Endothelial cell (in vitro differentiated cells): ENCODE measurements at regions not wholly inside any gene's neighbourhood (a gene's known extent, or its start where the extent isn't known, plus 50 kb on each side); places are given as distances from the start of the nearest gene placed in this dataset.

Experiments used
- DNase-seq: peaks from one replicate; pipeline ENCODE4 v3.0.0; 2021; ENCODE audit warnings: low spot score
- H3K27ac Mint-ChIP-seq: one replicate; pipeline ENCODE4 v1.8.0; 2021; ENCODE audit warnings: mixed read lengths, inconsistent platforms; ENCODE audit not compliant: unreplicated experiment
- H3K27me3 Mint-ChIP-seq: one replicate; pipeline ENCODE4 v1.8.0; 2021; ENCODE audit warnings: mild to moderate bottlenecking, moderate library complexity, mixed read lengths, inconsistent platforms; ENCODE audit not compliant: unreplicated experiment
- H3K36me3 Mint-ChIP-seq: one replicate; pipeline ENCODE4 v1.8.0; 2021; ENCODE audit warnings: mild to moderate bottlenecking, low read depth, mixed read lengths, inconsistent platforms; ENCODE audit not compliant: unreplicated experiment
- H3K4me1 Mint-ChIP-seq: one replicate; pipeline ENCODE4 v1.8.0; 2021; ENCODE audit warnings: mild to moderate bottlenecking, mixed read lengths, inconsistent platforms; ENCODE audit not compliant: unreplicated experiment
- H3K4me3 Mint-ChIP-seq: one replicate; pipeline ENCODE4 v1.8.0; 2021; ENCODE audit warnings: mild to moderate bottlenecking, mixed read lengths, inconsistent platforms; ENCODE audit not compliant: unreplicated experiment
- H3K9me3 Mint-ChIP-seq: one replicate; pipeline ENCODE4 v1.8.0; 2021; ENCODE audit warnings: mixed read lengths, inconsistent platforms; ENCODE audit not compliant: unreplicated experiment
- CTCF ChIP-seq: fragments of 200-600 bp; sonication (generic); IDR thresholded peaks from one replicate; pipeline ENCODE4 v1.5.0; 2021; ENCODE audit warnings: antibody characterized with exemption; ENCODE audit not compliant: unreplicated experiment

GRCh38 chr18:39773646-39774045 is 2181.4 kb upstream of the PIK3C3 start:
- no peak for DNase-seq
- no peak for TF ChIP-seq CTCF
- Mint-ChIP-seq H3K27ac (no peak overlapping the region), H3K27me3 (no peaks in the 10 kb centered on the region), H3K4me3 (no peak overlapping the region), H3K4me1 (no peaks in the 10 kb centered on the region), H3K9me3 (no peaks in the 10 kb centered on the region), H3K36me3 (no peaks in the 10 kb centered on the region)

DNA sequence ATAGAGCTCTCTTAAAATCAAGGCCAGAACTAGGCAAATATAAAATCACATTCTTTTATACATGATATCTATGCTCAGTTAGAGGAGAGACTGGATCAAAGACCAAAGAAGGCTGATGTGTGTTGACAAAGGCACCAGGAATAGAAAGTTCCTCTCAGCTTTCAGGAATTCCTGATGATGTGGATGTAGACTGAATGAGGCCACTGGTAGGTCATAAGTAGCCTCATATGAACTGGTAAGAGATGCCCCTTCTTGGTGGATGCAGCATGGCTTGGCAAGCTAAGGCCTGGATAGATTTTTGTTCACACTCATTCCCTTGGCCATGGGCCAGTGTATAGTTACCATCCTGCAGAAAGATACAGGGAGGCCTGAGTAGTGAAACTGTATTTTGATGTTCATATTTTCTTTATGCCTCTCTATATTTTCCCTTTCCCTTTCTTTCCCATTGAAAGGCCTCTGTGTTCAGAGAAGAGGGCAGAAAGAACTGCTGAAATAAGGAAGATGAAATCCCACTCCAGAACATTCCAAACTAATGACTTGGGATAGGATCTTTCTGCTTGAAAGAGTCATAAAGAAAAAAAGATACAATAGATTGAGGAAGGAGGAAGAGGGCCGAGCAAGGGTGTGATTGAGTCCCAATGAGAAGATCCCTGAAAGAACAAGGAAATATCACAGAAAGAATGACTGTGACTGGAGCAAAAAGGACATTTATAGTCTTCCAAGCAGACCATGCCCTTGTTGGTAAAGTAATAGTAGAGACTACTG is 2182.7 kb upstream of the PIK3C3 start:
- H3K4me3 Mint-ChIP-seq, result no peak overlapping the region
- no peaks in the 10 kb centered on the region for H3K9me3 Mint-ChIP-seq
- no peak for DNase-seq
- no peak overlapping the region for H3K27ac Mint-ChIP-seq
- no peaks in the 10 kb centered on the region for H3K36me3 Mint-ChIP-seq
- no peaks in the 10 kb centered on the region for H3K4me1 Mint-ChIP-seq
- TF ChIP-seq CTCF, result no peak
- no peaks in the 10 kb centered on the region for H3K27me3 Mint-ChIP-seq

DNA sequence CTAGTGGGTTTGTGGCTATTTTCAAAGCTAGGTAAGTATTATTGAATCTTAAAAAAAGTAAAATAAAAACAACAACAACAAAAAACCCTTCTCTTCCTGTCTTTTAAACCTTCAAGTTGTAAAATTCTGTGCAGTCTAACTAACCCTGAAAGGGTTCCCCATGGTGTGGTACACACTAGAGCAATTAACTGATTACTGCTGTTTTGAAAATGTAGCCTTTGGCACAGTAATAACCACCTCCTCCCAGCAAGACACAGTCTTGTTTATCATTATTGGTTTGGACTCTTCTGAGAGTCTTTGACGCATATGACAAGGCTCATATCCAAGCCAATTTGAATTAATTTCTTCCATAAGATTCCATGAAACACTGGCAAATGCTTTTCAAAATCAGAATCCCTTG is 2184.6 kb upstream of the PIK3C3 start:
- no peak overlapping the region for H3K4me3 Mint-ChIP-seq
- no peaks in the 10 kb centered on the region for H3K9me3 Mint-ChIP-seq
- no peaks in the 10 kb centered on the region for H3K36me3 Mint-ChIP-seq
- H3K27ac Mint-ChIP-seq, result no peak overlapping the region
- H3K27me3 Mint-ChIP-seq, result no peaks in the 10 kb centered on the region
- DNase-seq, result no peak
- TF ChIP-seq CTCF, result no peak
- no peaks in the 10 kb centered on the region for H3K4me1 Mint-ChIP-seq

DNA sequence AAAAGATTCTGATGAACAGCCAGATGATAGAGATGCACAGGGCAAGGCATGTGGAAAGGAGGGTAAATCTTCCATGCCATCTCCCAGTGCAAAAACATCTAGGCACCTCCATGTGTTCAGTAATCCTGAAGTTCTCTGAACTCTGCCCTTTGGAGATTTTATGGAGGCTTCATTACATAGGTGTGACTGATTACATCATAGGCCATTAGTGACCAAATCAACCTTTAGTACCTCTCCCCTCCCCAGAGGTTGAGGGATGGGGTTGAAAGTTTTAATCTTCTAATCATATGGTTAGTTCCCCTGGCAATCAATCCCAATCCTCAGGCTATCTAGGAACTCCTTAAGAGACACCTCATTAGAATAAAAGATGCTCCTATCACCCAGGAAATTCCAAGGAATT is 2190.2 kb upstream of the PIK3C3 start:
- no peak for DNase-seq
- TF ChIP-seq CTCF, result no peak
- Mint-ChIP-seq H3K9me3 (no peaks in the 10 kb centered on the region), H3K27me3 (no peaks in the 10 kb centered on the region), H3K36me3 (no peaks in the 10 kb centered on the region), H3K4me1 (no peaks in the 10 kb centered on the region), H3K4me3 (no peak overlapping the region), H3K27ac (no peak overlapping the region)

GRCh38 chr18:39761273-39761672 is 2193.8 kb upstream of the PIK3C3 start:
- no peaks in the 10 kb centered on the region for H3K9me3 Mint-ChIP-seq
- H3K27me3 Mint-ChIP-seq, result no peaks in the 10 kb centered on the region
- DNase-seq, result no peak
- no peaks in the 10 kb centered on the region for H3K4me1 Mint-ChIP-seq
- H3K36me3 Mint-ChIP-seq, result no peaks in the 10 kb centered on the region
- H3K4me3 Mint-ChIP-seq, result no peak overlapping the region
- TF ChIP-seq CTCF, result no peak
- no peak overlapping the region for H3K27ac Mint-ChIP-seq
